ENCODE measurements at regions not wholly inside any gene's neighbourhood (a gene's known extent, or its start where the extent isn't known, plus 50 kb on each side); places are given as distances from the start of the nearest gene placed in this dataset.
"Not testable (repeated sequence)": the region's sequence is repeated elsewhere in the genome, so short reads cannot be mapped to it uniquely, and the experiment has no call there.

- peak; percentile 59 for DNase-seq
Measured at GRCh38 chr4:188439641-188440311, 300.5 kb downstream of the TRIML1 start.

GRCh38 chr4:188444500-188444899 lies 305.3 kb downstream of the TRIML1 start:
- no peak for DNase-seq

GRCh38 chr4:188448996-188449395 lies 309.8 kb downstream of the TRIML1 start:
- DNase-seq = not testable (repeated sequence)

- no peak for DNase-seq
Measured at GRCh38 chr4:188450571-188450970, 311.3 kb downstream of the TRIML1 start.

GRCh38 chr4:188452097-188452496 lies 312.9 kb downstream of the TRIML1 start:
- no peak for DNase-seq

GRCh38 chr4:188454575-188454974 lies 315.3 kb downstream of the TRIML1 start:
- no peak for DNase-seq

- DNase-seq = no peak
Measured at GRCh38 chr4:188455062-188455752, 316.0 kb downstream of the TRIML1 start.

- no peak for DNase-seq
Measured at GRCh38 chr4:188459381-188459780, 320.1 kb downstream of the TRIML1 start.

GRCh38 chr4:188463909-188464308 lies 324.7 kb downstream of the TRIML1 start:
- no peak for DNase-seq

GRCh38 chr4:188466001-188466400 lies 326.8 kb downstream of the TRIML1 start:
- no peak for DNase-seq

GRCh38 chr4:188484256-188484655 lies 345.0 kb downstream of the TRIML1 start:
- DNase-seq = no peak

GRCh38 chr4:188485906-188486305 lies 346.7 kb downstream of the TRIML1 start:
- no peak for DNase-seq

GRCh38 chr4:188492886-188493285 lies 353.6 kb downstream of the TRIML1 start:
- peak; percentile 2 for DNase-seq

- DNase-seq = no peak
Measured at GRCh38 chr4:188495169-188495568, 355.9 kb downstream of the TRIML1 start.

- no peak for DNase-seq
Measured at GRCh38 chr4:188511431-188511830, 372.2 kb downstream of the TRIML1 start.

- DNase-seq = no peak
Measured at GRCh38 chr4:188532751-188533150, 393.5 kb downstream of the TRIML1 start.

- DNase-seq = no peak
Measured at GRCh38 chr4:188534297-188534696, 395.1 kb downstream of the TRIML1 start.

- no peak for DNase-seq
Measured at GRCh38 chr4:188534917-188535316, 395.7 kb downstream of the TRIML1 start.

- no peak for DNase-seq
Measured at GRCh38 chr4:188536826-188537225, 397.6 kb downstream of the TRIML1 start.

- DNase-seq = no peak
Measured at GRCh38 chr4:188550296-188550695, 411.1 kb downstream of the TRIML1 start.

- DNase-seq = no peak
Measured at GRCh38 chr4:188551156-188551555, 411.9 kb downstream of the TRIML1 start.

GRCh38 chr4:188552741-188553275 lies 413.6 kb downstream of the TRIML1 start:
- DNase-seq = no peak

GRCh38 chr4:188554413-188554812 lies 415.2 kb downstream of the TRIML1 start:
- no peak for DNase-seq

- DNase-seq = no peak
Measured at GRCh38 chr4:188573104-188573503, 433.9 kb downstream of the TRIML1 start.

Data from NCI-H510A treated with DMSO at 0.1 percent for 48 hours (cell line).